Left renal pelvis (tissue), 4 donors: ENCODE measurements at regions not wholly inside any gene's neighbourhood (a gene's known extent, or its start where the extent isn't known, plus 50 kb on each side); places are given as distances from the start of the nearest gene placed in this dataset.
A peak's percentile ranks its signal among the peaks of the same experiment; 100 is the strongest.

ENCODE experiments used
- DNase-seq, 4 donors: peaks; one replicate each; pipeline ENCODE4 v3.0.0-alpha.2; 2013; ENCODE audit warnings: low read depth in 4 of 4, low spot score in 3 of 4

DNA sequence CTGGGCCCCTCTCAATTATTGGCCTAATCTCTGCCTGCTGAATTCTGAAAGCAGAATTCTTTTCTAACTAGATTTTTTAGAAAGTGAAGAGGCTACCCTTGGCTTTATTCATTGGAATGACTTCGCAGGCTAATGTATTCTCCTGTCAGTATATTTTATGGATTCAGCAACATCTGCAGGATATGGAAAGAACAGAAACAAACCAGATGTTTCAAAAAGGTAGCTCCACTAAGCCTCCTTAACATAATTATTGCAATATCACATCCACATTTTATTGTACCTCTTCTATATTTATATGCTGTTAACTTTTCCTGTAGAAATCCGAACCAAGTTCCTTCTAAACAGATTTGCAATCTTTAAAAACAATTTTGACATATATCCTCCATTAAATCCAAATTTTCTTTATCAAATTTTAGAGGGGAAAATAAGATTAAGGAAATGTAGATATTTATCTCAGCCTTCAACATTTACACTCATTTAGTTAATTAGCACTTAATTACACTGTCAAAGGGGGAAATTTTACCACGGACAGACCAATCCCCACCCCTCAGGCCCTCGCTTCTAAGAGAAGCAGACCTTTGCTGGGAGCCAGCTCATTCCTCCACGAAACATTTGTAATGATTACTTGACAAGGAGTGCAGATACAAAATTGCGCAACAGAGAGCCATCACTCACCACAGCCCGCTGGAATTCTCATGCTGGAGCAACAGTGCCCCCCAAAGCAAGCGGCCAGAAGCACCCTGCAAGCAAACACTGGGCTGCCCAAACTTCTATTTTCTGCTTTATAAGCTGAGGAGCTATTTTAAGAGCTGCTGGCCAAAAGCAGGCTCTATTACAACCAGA is 253.4 kb downstream of the ETAA1 start:
- peak in 3 of 4 donors; percentile 71 to 83 (median 74) for DNase-seq

DNA sequence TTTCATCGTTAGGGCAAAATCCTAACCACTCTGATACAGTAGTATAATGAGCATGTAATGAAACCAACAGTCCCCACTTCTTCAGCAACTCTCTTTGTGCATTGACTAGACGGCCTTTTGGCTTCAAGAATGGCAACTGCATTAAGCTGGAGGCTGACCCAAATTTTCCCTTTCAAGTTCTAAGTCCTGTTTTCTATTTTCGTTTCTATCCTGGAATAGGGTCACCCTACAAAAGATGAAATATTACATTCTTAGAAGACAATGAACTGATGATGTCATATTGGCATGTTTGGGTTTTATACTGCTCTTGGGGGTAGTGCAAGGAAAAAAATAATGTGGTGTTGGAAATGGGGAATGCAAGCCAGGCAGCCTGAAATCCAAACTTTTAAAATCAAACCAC is 254.4 kb downstream of the ETAA1 start:
- no peak for DNase-seq

DNA sequence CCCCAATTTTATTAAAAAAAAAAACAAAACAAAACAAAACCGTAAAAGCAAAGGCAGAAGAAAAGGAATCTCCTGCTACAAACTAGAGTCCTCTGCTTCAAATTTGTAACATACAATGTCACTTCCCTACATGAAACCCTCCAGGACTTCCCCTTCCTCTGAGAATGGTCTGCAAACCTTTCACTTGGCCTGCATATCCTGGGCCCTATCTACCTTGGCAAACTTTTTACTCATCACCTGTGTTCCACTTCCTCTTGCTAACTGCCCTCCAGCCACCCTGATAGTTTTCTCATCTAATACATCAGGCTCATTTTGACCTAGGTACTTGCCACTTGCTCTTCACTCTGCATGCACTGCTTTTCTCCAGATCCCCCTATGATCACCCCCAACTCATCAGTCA is 255.5 kb downstream of the ETAA1 start:
- no peak for DNase-seq

DNA sequence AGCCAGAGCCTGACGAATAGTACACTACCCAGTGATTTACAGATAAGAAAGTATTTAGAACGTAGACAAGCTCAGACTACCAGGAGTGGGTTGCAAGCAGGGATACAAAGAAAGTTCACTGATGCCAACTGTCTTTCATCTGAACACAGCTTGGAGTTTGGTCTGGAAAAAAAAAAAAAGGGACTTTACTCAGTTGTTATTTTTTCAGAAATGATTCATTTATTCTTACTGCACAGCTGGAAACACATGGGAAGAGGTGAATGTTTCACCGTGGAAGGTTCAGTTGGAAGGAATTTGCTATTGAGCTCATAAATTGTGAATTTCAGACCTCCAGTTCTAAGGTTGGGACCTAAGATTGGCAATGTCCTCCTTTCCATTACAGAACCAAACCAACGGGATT is 259.7 kb downstream of the ETAA1 start:
- no peak for DNase-seq

DNA sequence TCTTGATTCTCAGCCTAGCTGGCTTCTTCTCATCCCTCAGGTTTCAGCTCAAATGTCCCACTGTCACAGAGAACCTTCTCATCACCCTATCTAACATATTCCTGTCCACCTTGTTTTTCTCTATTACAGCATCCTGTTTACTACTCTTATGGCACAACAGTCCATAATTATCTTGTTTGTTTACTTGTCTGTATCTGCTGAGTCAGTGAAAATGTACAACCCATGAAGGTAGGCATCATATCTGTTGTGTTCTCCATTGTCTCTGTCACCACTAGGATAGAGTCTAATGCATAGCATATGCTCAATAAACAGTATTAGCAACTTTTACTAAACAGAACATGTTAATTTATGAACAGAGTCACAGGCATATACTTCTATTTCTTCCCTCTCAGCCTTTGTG is 261.7 kb downstream of the ETAA1 start:
- DNase-seq: no peak

DNA sequence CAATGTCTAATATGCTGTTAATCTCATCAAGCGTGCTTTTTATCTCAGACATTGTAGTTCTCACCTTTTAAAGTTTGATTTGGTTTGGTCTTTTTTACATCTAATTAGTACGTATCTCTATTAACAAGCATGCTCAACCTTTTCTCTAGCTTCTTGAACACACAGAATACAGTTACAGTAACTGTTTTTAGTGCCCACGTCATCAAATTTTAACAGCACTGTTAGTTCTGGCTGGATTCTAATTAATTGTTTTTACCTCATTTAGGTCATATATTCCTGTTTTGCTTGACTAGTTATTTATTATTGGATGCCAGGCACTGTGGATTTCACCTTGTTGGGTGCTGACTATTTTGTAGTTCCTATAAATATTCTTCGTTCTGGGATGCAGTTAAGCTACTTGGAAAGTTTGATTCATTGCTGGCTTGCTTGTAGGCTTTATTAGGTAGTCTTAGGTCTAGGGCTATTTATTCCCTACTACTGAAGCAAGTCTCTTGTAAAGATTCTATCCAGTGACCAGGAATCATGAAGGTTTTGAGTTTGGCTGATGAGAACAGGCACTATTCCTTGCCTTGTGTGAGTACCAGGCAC is 263.0 kb downstream of the ETAA1 start:
- DNase-seq: no peak

DNA sequence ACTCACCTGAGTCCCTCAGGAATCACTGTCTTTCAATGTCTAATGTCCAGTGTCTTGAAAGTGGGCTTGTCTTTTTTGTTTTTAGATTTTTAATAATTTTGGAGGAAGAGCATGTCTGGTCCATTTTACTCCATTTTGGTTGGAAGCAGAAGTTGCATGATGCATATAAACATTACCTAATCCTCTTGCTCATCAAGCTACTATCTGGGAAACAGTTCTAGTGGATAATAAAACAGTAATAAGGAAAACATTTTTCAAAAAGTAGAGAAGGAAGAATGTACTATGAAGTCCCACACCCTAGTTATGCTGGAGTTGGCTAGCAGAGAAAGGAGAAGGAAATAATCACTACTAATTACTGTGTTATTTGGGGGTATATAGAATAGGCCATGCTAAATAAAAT is 263.7 kb downstream of the ETAA1 start:
- no peak for DNase-seq

DNA sequence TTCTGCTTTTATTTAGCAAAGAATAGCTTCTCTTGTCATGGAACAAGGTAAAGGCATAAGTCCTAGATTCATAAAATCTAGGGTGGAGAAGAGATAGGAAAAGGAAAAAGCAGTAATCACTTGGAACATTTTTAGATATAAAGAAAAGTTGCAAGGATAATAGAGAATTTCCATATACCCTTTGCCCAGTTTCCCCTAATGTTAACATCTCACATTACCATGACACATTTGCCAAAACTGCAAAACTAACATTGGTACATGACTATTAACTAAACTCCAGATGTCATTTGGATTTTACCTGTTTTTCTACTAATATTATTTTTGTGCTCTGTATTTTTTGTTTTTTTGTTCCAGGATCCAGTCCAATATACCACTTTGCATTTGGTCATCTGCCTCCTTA is 265.1 kb downstream of the ETAA1 start:
- DNase-seq: no peak

DNA sequence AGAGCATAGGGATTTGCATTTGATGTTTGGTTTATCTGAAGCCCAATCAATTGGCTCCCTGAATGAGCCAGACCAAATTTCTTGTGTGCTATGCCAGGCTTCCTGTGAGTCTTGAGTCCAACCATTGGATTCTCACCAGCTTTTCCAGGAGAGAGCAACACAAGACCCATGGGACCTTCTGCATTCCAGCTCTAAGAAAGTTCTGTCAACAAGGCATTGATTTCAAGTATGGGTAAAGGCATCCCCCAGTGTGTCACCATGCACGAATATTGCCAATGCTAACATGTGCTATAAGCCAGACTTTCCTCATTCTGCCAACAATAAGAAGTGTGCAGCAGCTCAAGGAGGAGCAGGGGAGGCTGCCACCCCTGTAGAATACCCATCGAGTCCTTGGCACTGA is 266.6 kb downstream of the ETAA1 start:
- no peak for DNase-seq

DNA sequence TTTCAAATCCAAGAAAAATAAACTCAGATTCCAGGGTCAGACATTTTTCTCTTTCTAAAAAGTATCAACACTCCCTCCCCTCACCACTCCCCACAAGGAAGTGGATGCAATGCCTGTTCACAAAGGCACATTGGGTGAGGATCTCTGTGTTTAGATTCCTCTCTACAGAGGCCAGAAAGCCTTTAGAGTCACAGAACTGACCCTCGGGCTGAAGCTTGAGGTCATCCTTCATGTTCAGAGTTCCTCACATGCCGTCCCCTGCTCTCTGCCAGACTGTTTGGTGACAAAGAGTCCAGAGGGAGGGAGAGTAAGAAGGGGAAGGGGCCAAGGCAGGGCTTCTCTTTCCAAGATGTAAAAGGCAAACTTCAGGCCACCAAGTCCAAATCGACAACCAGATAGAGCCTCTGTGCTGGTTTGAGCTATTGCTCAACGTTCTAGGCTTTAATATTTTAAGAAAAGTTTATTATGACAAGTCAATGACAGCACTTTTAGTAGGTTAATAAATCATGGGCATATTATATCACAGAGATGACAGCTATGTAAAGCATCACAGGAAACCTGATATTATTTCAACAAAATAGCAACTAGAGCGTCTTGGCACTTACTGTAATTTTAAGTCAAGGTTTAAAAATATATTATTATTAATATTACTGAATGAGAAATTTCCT is 269.4 kb downstream of the ETAA1 start:
- no peak for DNase-seq

DNA sequence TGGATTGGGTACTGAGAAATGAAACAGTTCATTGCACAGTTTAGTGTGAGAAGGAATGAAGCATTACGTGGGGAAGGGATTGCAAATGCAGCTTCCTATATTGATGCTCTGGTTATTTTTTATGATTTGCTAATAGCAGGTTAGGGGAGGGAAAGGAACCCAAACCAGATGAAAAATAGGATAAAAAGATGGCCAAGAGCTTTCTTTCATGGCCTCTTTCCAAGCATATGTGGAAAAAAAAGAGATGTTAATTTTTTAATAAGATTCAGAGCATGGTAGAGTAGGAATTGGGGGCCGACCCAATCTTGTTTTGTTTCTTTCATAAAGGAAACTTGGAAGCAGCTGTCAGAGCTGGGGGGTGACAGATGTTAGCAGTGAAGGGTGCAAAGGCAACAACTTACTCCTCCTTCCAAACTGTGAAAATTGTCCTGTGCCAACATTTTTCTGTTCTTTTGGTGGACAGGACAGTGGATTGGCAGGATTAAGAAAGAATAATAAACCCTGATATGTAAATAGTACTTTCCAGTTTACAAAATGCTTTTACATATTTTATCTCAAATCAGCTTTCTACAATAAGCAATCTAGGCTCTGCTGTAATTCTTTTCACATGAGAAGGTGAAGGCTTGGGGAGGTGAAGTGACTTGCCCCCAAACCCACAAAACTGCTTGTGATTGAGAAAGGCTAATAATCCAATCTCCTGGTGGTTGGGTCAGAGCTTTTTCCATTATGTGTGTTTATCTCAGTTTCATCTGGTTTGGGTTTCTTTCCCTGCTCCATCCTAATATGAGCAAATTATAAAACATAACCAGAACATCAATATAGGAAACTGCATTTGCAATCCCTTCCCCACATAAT is 270.1 kb downstream of the ETAA1 start:
- DNase-seq: no peak

DNA sequence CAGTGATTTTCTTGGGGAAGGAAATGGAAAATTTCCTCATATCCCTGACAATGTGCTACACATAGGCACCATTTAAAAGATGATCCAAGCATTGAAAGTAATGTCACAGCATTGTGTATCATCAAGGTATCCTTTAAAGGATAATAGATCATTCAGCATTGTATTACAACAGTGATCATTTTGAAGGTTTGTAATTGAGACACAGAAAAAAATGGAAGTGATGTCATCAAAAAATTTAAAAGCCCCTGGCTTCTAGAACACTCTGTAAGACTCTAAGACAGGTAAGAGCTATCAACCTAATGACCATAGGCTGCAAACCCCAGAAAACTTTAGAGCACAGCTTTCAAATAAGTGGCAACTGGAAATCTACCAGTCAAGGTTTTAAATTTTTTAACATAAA is 271.4 kb downstream of the ETAA1 start:
- DNase-seq: no peak

DNA sequence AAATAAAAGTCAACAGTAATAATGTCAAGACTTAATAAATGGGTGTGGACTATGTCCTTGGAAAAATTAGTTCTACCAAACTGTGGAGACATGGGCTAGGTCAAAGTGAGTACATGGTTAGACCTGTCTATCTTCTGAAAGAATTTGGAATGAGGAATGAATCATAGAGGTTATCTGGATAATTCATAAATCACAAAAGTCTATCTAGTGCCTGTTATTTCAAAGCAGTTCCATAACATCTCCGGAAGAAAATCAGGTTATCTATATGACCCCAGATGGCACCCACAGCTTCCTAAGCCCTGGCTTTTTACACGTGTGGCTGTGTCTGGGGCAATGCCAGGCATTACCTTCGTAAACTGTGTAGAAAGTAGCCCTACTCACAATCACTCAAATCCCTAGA is 272.0 kb downstream of the ETAA1 start:
- no peak for DNase-seq

DNA sequence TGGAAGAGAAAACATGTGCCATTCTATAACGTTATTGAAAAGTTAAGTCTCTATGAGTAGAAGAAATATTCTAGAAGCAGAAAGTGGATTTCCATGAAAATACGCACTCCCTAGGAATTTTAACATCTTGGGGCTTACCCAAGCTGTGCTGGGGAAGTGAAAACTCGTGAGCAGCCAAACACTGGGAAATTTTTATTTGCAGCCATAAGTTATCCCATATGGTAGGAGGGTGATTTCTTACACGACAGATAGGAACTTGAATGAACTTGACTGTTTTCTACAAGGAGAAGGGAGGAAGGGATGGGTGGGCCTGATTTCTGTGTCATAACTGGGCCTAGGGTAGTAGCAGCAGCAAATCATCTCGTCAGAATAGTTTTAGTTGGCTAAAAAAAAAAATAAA is 272.6 kb downstream of the ETAA1 start:
- DNase-seq: no peak

DNA sequence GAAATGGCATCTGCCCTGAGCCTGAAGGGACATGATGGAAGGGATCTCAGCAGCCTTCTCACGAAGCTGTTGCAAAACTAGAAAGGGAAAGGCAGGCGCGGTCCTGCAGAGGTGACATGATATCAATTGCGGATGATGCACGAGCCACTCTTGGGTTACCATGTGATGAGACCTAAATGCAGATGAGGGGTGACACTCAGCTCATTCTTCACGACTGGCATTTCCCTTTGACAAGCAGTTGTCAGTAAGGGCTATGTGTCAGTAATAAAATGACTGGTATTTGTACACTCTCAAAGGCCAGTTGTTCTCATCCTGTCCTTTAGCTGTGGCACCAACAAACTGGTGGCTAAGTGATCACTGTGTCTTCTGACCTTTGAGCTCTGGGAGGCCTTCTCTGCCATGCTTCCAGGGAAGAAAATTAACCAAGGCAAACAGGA is 273.6 kb downstream of the ETAA1 start:
- DNase-seq: no peak

DNA sequence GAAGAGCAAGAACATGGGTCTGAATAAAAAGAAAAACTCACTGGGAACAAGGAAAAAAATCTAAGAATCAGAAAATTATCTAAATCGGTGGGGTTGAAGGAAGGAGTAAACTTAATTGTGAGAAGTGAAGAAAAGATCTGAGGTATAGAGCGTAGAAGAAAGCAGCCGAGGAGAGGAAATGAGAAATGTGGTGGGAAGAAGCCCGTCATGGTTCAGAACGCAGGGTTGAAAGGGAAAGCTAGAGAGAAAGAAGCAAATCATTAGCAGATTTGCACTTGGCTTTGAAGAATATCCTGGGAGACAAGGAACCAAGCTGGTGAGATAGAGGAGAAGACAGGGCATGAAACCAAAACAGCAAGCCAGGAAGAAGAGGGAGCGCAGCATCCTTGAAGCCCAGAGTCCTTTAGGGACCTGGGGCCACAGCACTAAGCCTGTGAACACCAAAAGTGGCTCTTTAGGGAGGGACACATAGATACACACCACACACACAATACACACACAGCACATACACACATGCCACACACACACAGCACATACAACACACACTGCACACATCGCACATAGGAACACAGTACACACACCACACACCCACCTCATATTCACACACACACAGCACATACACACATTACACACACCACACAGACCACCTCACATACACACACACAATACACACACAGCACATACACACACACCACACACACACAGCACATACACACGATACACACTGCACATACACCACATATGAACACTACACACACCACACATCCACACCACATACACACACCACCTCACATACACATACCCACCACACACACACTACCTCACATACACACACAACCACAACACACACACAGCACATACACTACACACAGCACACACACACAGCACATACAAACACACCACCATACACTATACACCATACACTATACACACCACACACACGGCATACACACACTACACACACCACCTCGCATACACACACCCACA is 274.6 kb downstream of the ETAA1 start:
- DNase-seq: no peak

DNA sequence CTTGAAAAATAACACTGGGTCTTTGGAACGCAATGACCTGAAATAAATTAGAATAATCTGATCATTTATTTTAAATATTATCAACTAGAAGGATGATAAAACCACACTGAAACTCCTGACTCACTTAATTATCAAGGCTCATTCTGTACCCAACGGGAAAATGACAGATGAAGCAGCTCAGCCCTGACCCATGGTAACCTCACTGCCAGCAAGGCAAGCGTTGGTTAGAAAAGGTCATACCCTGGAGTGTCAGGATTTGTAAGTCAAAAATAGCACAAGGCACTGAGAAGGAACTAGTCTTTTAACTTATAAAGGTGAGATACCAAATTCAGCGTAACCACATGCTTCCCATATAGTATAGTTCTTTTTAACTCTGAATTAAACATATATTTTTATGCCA is 277.5 kb downstream of the ETAA1 start:
- DNase-seq: no peak

DNA sequence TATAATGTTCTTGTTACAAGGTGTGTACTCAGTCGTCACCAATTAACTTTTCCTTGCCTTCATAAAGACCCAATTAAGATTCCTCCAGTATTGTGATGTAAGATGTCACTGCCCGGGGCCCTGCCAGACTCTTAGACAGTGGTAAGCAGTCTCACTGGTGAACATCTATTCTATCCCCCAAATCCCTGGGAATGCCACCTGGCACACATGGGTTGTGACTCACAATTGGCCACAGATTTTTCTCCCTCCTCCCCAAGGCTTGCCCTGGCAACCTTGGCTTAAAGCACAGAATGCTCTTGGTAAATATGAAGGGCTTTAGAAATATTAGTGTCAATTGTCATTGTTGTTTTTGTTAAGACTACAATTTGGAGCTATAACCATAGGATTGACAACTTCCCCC is 287.9 kb downstream of the ETAA1 start:
- no peak for DNase-seq

DNA sequence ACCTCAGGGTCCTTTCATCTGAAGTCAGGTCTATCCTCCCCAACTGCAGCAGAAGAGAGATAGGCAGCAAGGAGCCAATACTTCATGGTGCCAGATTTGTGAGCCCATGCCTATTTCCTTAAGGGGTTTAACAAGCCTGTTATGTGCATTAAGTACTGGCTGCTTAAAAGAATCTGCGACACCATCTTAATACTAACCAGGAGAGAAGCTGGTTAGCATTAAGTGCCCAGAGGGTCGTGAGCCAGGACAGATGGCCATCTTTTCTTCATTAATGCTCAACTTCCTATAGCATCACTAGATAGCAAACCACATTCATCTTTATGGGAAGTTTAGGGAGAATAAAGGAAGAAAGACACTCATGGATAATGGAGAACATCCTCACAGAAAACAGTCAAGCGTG is 289.1 kb downstream of the ETAA1 start:
- DNase-seq: no peak

DNA sequence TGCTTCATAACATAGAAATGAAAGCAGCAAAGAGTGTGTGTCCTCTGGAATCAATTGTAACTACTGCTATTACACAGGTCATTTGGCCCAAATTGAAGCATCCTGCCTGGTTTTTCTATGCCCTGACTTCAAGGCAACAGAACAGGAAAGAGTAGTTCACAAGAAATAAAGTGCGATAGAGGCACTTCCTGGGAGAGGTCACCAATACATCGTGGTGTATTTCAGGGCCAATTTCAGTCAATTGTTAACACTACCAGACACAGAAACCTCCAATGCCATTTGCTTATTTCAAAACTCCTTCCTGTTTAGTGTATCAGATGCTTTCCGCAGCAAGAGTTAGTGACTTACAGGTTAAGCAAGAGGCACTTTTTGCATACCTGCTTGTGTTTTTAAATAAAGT is 292.1 kb downstream of the ETAA1 start:
- DNase-seq: no peak
